Hepatocyte (in vitro differentiated cells): ENCODE measurements at regions not wholly inside any gene's neighbourhood (a gene's known extent, or its start where the extent isn't known, plus 50 kb on each side); places are given as distances from the start of the nearest gene placed in this dataset.

Experiments
- DNase-seq: peaks from one replicate; pipeline ENCODE4 v3.0.0-alpha.2; 2016; ENCODE audit warnings: low spot score
- H2AFZ ChIP-seq: fragments of 200-600 bp; sonication (generic); 2 replicates; pipeline ENCODE4 v1.6.0; 2016; ENCODE audit warnings: antibody characterized with exemption, mild to moderate bottlenecking
- H3K27ac ChIP-seq: fragments of 200-600 bp; sonication (generic); 2 replicates; pipeline ENCODE4 v1.5.1; 2016; ENCODE audit warnings: mild to moderate bottlenecking
- H3K27me3 ChIP-seq: fragments of 200-600 bp; sonication (generic); 2 replicates; pipeline ENCODE4 v1.6.1; 2016
- H3K36me3 ChIP-seq: fragments of 200-600 bp; sonication (generic); replicated peaks from 2 replicates; pipeline ENCODE4 v1.5.1; 2016; ENCODE audit warnings: low read depth; ENCODE audit not compliant: insufficient read depth
- H3K4me1 ChIP-seq: fragments of 200-600 bp; sonication (generic); 2 replicates; pipeline ENCODE4 v1.5.1; 2016; ENCODE audit warnings: mild to moderate bottlenecking, moderate library complexity; ENCODE audit not compliant: insufficient read depth
- H3K4me2 ChIP-seq: fragments of 200-600 bp; sonication (generic); 2 replicates; pipeline ENCODE4 v1.6.0; 2016
- H3K4me3 ChIP-seq: fragments of 200-600 bp; sonication (generic); 2 replicates; pipeline ENCODE4 v1.5.1; 2016; ENCODE audit warnings: mild to moderate bottlenecking
- H3K79me2 ChIP-seq: fragments of 200-600 bp; sonication (generic); 2 replicates; pipeline ENCODE4 v1.6.0; 2017; ENCODE audit warnings: mild to moderate bottlenecking
- H3K9me2 ChIP-seq: fragments of 200-600 bp; sonication (generic); replicated peaks from 2 replicates; pipeline ENCODE4 v1.6.0; 2017; ENCODE audit warnings: mild to moderate bottlenecking; ENCODE audit not compliant: insufficient read depth
- H3K9me3 ChIP-seq: fragments of 200-600 bp; sonication (generic); 2 replicates; pipeline ENCODE4 v1.5.1; 2016; ENCODE audit warnings: low read depth, mild to moderate bottlenecking
- H4K20me1 ChIP-seq: fragments of 200-600 bp; sonication (generic); 2 replicates; pipeline ENCODE4 v1.6.0; 2016; ENCODE audit warnings: mild to moderate bottlenecking; ENCODE audit not compliant: insufficient read depth, poor library complexity, severe bottlenecking
- EZH2 ChIP-seq: fragments of 200-600 bp; sonication (generic); IDR thresholded peaks from 2 replicates; pipeline ENCODE4 v1.6.1; 2016; ENCODE audit warnings: antibody characterized with exemption, mild to moderate bottlenecking, borderline replicate concordance
- EZH2phosphoT487 ChIP-seq: fragments of 200-600 bp; sonication (generic); IDR thresholded peaks from one replicate; pipeline ENCODE4 v1.6.1; 2018; ENCODE audit warnings: antibody characterized with exemption, mild to moderate bottlenecking, low read depth, moderate library complexity; ENCODE audit not compliant: unreplicated experiment, severe bottlenecking
- WGBS: methylation state at CpG from one replicate; pipeline ENCODE4 v1.1.6; 2016; ENCODE audit warnings: low lambda C conversion rate; ENCODE audit errors: missing lambda C conversion rate; 5-methylcytosine and 5-hydroxymethylcytosine counted together
- TF ChIP-seq, protein P1 (sequence below): fragments of 200-600 bp; sonication (generic); IDR thresholded peaks from 2 replicates; pipeline ENCODE4 v1.5.1; 2016; ENCODE audit warnings: antibody characterized with exemption, mild to moderate bottlenecking; ENCODE audit not compliant: poor library complexity

- Histone ChIP-seq H3K27me3 (peaks cover 4% of the 10 kb centered on the region), H3K4me3 (no peak overlapping the region), H3K9me3 (no peaks in the 10 kb centered on the region), H3K36me3 (no peaks in the 10 kb centered on the region), H3K9me2 (no peaks in the 10 kb centered on the region), H3K4me2 (no peak overlapping the region), H3K4me1 (peaks cover 9% of the 10 kb centered on the region), H3K27ac (no peak overlapping the region), H4K20me1 (no peaks in the 10 kb centered on the region), H2AFZ (no peak overlapping the region), H3K79me2 (no peaks in the 10 kb centered on the region)
- 91% methylated on average over 14 of the region's 14 CpGs for WGBS
- DNase-seq, result no peak
- no peak for TF ChIP-seq EZH2phosphoT487
- TF ChIP-seq EZH2, result no peak
- TF ChIP-seq, protein P1, sequence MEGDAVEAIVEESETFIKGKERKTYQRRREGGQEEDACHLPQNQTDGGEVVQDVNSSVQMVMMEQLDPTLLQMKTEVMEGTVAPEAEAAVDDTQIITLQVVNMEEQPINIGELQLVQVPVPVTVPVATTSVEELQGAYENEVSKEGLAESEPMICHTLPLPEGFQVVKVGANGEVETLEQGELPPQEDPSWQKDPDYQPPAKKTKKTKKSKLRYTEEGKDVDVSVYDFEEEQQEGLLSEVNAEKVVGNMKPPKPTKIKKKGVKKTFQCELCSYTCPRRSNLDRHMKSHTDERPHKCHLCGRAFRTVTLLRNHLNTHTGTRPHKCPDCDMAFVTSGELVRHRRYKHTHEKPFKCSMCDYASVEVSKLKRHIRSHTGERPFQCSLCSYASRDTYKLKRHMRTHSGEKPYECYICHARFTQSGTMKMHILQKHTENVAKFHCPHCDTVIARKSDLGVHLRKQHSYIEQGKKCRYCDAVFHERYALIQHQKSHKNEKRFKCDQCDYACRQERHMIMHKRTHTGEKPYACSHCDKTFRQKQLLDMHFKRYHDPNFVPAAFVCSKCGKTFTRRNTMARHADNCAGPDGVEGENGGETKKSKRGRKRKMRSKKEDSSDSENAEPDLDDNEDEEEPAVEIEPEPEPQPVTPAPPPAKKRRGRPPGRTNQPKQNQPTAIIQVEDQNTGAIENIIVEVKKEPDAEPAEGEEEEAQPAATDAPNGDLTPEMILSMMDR, result no peak
Observed at GRCh38 chr5:171578829-171579491, 159.5 kb downstream of the FGF18 start.

- TF ChIP-seq, protein P1, result no peak
- TF ChIP-seq EZH2 (no peak), EZH2phosphoT487 (no peak)
- H3K9me2 ChIP-seq, result no peaks in the 10 kb centered on the region
- H3K4me2 ChIP-seq, result peak overlapping the region; percentile 38
- H3K9me3 ChIP-seq, result no peaks in the 10 kb centered on the region
- no peak for DNase-seq
- H3K4me3 ChIP-seq, result no peak overlapping the region
- no peaks in the 10 kb centered on the region for H3K36me3 ChIP-seq
- 35% methylated on average over 8 of the region's 8 CpGs for WGBS
- H3K79me2 ChIP-seq, result no peaks in the 10 kb centered on the region
- H3K4me1 ChIP-seq, result peaks cover 9% of the 10 kb centered on the region
- peaks cover 4% of the 10 kb centered on the region for H3K27me3 ChIP-seq
- no peaks in the 10 kb centered on the region for H4K20me1 ChIP-seq
- no peak overlapping the region for H2AFZ ChIP-seq
- H3K27ac ChIP-seq, result no peak overlapping the region
Observed at GRCh38 chr5:171579976-171580411, 160.5 kb downstream of the FGF18 start.

GRCh38 chr5:171580502-171581265 is 161.2 kb downstream of the FGF18 start:
- H3K79me2 ChIP-seq, result no peaks in the 10 kb centered on the region
- no peak overlapping the region for H2AFZ ChIP-seq
- peaks cover 9% of the 10 kb centered on the region for H3K4me1 ChIP-seq
- TF ChIP-seq EZH2, result no peak
- TF ChIP-seq, protein P1, result no peak
- TF ChIP-seq EZH2phosphoT487, result no peak
- no peak overlapping the region for H3K27ac ChIP-seq
- no peaks in the 10 kb centered on the region for H4K20me1 ChIP-seq
- DNase-seq, result no peak
- 58% methylated on average over 9 of the region's 9 CpGs for WGBS
- no peaks in the 10 kb centered on the region for H3K9me2 ChIP-seq
- peaks cover 4% of the 10 kb centered on the region for H3K27me3 ChIP-seq
- peak overlapping the region; percentile 38 for H3K4me2 ChIP-seq
- no peaks in the 10 kb centered on the region for H3K9me3 ChIP-seq
- H3K36me3 ChIP-seq, result no peaks in the 10 kb centered on the region
- H3K4me3 ChIP-seq, result no peak overlapping the region
